ENCODE measurements at regions not wholly inside any gene's neighbourhood (a gene's known extent, or its start where the extent isn't known, plus 50 kb on each side); places are given as distances from the start of the nearest gene placed in this dataset.

GRCh38 chr1:60244906-60245305 is 171.3 kb upstream of the C1orf87 start:
- H3K9me3 Mint-ChIP-seq = no peaks in the 10 kb centered on the region
- peaks cover 2% of the 10 kb centered on the region for H3K27me3 Mint-ChIP-seq
- no peaks in the 10 kb centered on the region for H3K4me1 Mint-ChIP-seq
- DNase-seq = no peak
- H3K27ac Mint-ChIP-seq = no peak overlapping the region
- H3K36me3 Mint-ChIP-seq (ENCODE audit: low read depth) = no peaks in the 10 kb centered on the region
- H3K4me3 Mint-ChIP-seq = no peak overlapping the region
- ATAC-seq = no peak

GRCh38 chr1:60235275-60235674 is 161.7 kb upstream of the C1orf87 start:
- Mint-ChIP-seq H3K27ac (no peak overlapping the region), H3K36me3 (ENCODE audit: low read depth) (no peaks in the 10 kb centered on the region), H3K9me3 (no peaks in the 10 kb centered on the region), H3K4me1 (no peaks in the 10 kb centered on the region), H3K4me3 (no peak overlapping the region), H3K27me3 (peaks cover 5% of the 10 kb centered on the region)
- ATAC-seq (no peak), DNase-seq (no peak)

DNA sequence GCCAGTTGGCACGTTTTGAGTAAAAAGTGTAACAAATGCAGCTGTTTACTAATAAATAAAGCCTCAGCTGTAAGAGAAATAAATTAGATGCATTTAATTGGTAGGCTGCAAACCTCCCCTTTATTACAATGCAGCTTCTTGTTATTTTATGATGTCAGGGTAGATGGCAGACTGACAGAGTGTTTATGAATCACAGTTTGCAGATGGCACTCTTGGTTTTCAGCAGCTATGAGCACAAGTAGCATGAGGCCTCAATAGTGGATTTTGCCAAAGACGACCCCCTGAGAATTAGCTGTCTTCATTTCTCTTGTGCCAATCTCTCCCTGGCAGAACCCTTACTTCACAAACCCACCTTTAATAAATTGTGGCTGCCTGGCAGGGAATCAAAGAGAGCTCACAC is 161.2 kb upstream of the C1orf87 start:
- no peak for ATAC-seq
- no peak overlapping the region for H3K27ac Mint-ChIP-seq
- no peaks in the 10 kb centered on the region for H3K4me1 Mint-ChIP-seq
- H3K27me3 Mint-ChIP-seq = peaks cover 5% of the 10 kb centered on the region
- H3K9me3 Mint-ChIP-seq = no peaks in the 10 kb centered on the region
- no peak overlapping the region for H3K4me3 Mint-ChIP-seq
- DNase-seq = no peak
- H3K36me3 Mint-ChIP-seq (ENCODE audit: low read depth) = no peaks in the 10 kb centered on the region

DNA sequence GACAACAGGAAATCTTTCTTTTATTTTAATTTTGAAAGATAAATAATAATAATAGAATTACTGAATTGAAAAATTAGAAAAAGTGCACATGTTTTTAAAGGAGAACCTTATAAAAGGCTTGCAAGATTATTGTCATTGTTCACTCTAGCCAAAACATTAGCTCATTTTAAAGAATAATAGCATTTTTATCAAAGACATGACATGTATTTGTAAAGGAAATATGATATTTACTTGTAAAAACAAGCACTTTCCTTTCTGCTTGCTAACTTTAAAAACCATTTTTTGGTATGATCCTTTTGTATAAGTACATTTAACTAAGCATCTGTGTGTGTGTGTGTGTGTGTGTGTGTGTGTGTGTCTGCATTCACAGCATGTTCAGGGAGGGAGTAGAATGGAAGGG is 156.3 kb upstream of the C1orf87 start:
- Mint-ChIP-seq H3K27ac (no peak overlapping the region), H3K4me3 (no peak overlapping the region), H3K27me3 (peaks cover 12% of the 10 kb centered on the region), H3K36me3 (ENCODE audit: low read depth) (no peaks in the 10 kb centered on the region), H3K4me1 (peaks cover 10% of the 10 kb centered on the region), H3K9me3 (no peaks in the 10 kb centered on the region)
- DNase-seq (no peak), ATAC-seq (no peak)

DNA sequence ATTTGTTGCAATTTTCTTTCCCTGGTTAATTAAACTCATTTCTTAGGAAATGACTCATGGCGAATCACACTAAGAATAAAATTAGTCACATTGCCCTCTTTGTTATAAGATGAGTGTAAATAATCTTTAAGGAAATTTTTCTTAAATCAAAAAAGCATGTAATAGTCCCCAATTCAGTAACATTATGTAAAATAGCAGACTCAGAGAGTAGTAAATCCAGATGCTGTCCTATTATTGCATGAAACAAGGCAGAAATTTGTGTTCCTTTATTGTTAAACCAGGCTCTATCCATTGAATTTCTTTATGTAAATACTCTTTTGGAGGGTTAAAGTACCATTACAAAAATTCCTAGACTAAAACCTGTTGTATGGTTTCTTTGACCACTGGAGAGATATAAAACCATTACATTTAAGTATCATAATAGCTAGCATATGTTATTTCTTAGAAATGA is 154.5 kb upstream of the C1orf87 start:
- ATAC-seq = peak; percentile 40
- Mint-ChIP-seq H3K4me3 (no peak overlapping the region), H3K36me3 (ENCODE audit: low read depth) (no peaks in the 10 kb centered on the region), H3K27me3 (peaks cover 12% of the 10 kb centered on the region), H3K9me3 (no peaks in the 10 kb centered on the region), H3K4me1 (peaks cover 10% of the 10 kb centered on the region), H3K27ac (no peak overlapping the region)
- no peak for DNase-seq

GRCh38 chr1:60227601-60228000 is 154.0 kb upstream of the C1orf87 start:
- no peak for ATAC-seq

GRCh38 chr1:60225486-60225885 is 151.9 kb upstream of the C1orf87 start:
- no peak for ATAC-seq
- no peaks in the 10 kb centered on the region for H3K36me3 Mint-ChIP-seq (ENCODE audit: low read depth)
- peaks cover 10% of the 10 kb centered on the region for H3K4me1 Mint-ChIP-seq

More at GRCh38 chr1:60227601-60228000, 154.0 kb upstream of the C1orf87 start:
- no peak for DNase-seq
- H3K36me3 Mint-ChIP-seq (ENCODE audit: low read depth) = no peaks in the 10 kb centered on the region
- H3K4me1 Mint-ChIP-seq = peaks cover 10% of the 10 kb centered on the region
- no peaks in the 10 kb centered on the region for H3K9me3 Mint-ChIP-seq
- peaks cover 12% of the 10 kb centered on the region for H3K27me3 Mint-ChIP-seq
- no peak overlapping the region for H3K27ac Mint-ChIP-seq
- H3K4me3 Mint-ChIP-seq = no peak overlapping the region

GRCh38 chr1:60224523-60224922 is 151.0 kb upstream of the C1orf87 start:
- peaks cover 7% of the 10 kb centered on the region for H3K27me3 Mint-ChIP-seq
- H3K4me3 Mint-ChIP-seq = no peak overlapping the region
- no peaks in the 10 kb centered on the region for H3K9me3 Mint-ChIP-seq
- no peaks in the 10 kb centered on the region for H3K36me3 Mint-ChIP-seq (ENCODE audit: low read depth)
- ATAC-seq = no peak
- no peak for DNase-seq
- no peak overlapping the region for H3K27ac Mint-ChIP-seq
- peaks cover 10% of the 10 kb centered on the region for H3K4me1 Mint-ChIP-seq

More at GRCh38 chr1:60225486-60225885, 151.9 kb upstream of the C1orf87 start:
- no peak for DNase-seq
- Mint-ChIP-seq H3K27ac (no peak overlapping the region), H3K4me3 (no peak overlapping the region), H3K9me3 (no peaks in the 10 kb centered on the region), H3K27me3 (peaks cover 9% of the 10 kb centered on the region)

GRCh38 chr1:60223158-60223557 is 149.6 kb upstream of the C1orf87 start:
- no peak for ATAC-seq
- Mint-ChIP-seq H3K27ac (no peak overlapping the region), H3K4me3 (no peak overlapping the region), H3K9me3 (no peaks in the 10 kb centered on the region), H3K27me3 (peaks cover 7% of the 10 kb centered on the region), H3K4me1 (peaks cover 8% of the 10 kb centered on the region), H3K36me3 (ENCODE audit: low read depth) (no peaks in the 10 kb centered on the region)
- no peak for DNase-seq

DNA sequence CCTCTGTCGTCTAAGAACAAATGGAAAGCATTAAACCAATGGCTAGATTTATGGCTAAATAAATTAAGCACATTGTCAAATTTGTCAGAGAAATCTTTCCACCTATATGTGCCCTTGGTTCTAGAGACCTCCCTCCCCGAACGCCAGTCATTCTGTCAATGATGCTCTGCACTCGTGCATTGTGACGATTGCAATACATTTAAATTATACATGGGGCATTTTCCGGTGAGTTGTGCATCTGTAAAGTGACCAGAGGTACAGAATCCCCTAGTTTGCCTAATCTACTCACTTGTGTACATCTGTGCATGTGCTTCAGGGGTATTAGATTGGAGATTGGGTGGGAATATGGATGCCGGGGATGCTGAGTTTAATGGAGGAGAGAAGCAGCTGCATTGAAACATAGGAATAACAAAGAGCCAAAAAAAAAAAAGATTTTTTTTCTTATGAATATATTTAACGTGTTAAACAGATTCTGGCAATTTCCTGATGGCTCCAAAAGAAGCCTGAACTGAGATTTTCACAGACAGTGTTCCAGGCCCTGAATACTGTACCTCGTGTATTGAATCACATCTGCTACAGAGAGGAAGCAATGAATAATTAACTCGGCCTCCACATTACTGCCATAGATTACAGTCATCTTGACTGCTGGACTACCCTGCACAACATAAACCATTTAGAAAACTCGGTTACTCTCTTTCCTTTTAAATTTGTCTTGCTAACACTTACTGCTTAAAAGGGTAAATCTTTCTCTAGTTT is 149.0 kb upstream of the C1orf87 start:
- DNase-seq (no peak), ATAC-seq (no peak)
- no peak overlapping the region for H3K4me3 Mint-ChIP-seq
- H3K9me3 Mint-ChIP-seq = no peaks in the 10 kb centered on the region
- no peak overlapping the region for H3K27ac Mint-ChIP-seq
- H3K27me3 Mint-ChIP-seq = peaks cover 7% of the 10 kb centered on the region
- no peaks in the 10 kb centered on the region for H3K36me3 Mint-ChIP-seq (ENCODE audit: low read depth)
- peaks cover 2% of the 10 kb centered on the region for H3K4me1 Mint-ChIP-seq

DNA sequence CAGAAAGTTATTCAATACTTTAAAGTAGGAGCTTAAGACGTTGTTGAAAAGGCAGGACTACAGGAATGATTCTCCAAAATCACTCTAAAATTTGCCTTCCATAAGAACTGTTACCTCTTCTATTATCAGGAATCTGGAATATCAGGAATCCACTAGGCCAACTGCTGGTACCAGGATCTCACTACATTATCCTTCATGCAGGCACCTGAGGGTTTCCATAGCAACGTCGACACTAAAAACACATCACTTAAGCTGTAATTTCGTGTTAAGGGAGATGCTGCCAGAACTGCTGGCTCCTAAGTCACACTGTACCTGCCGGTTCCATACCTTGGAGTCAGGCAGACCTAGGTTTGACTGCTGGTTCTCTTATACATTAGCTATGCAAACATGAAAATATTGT is 139.7 kb upstream of the C1orf87 start:
- H3K27me3 Mint-ChIP-seq = no peaks in the 10 kb centered on the region
- H3K4me3 Mint-ChIP-seq = no peak overlapping the region
- H3K36me3 Mint-ChIP-seq (ENCODE audit: low read depth) = no peaks in the 10 kb centered on the region
- ATAC-seq (no peak), DNase-seq (no peak)
- no peak overlapping the region for H3K27ac Mint-ChIP-seq
- H3K9me3 Mint-ChIP-seq = peaks cover 4% of the 10 kb centered on the region
- H3K4me1 Mint-ChIP-seq = no peaks in the 10 kb centered on the region

DNA sequence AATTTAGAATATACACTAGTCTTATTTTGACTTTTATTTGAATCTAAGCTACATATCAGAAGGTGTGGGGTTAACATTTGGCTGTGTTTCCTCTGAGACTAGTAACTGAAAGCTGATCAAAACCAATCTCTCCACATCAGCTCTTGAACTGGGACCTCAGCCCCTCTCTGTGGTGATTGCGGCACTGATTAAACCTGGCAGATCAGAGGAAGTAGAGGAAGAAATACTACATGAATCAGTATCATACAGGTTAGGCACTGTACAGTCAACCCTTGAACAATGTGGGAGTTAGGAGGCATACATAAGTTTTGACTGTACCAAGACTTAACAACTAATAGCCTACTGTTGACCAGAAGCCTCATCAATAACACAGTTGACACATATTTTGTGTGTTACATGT is 122.5 kb upstream of the C1orf87 start:
- H3K4me1 Mint-ChIP-seq = no peaks in the 10 kb centered on the region
- no peaks in the 10 kb centered on the region for H3K36me3 Mint-ChIP-seq (ENCODE audit: low read depth)
- H3K4me3 Mint-ChIP-seq = no peak overlapping the region
- ATAC-seq (no peak), DNase-seq (no peak)
- no peak overlapping the region for H3K27ac Mint-ChIP-seq
- no peaks in the 10 kb centered on the region for H3K27me3 Mint-ChIP-seq
- H3K9me3 Mint-ChIP-seq = peaks cover 4% of the 10 kb centered on the region

- Mint-ChIP-seq H3K4me3 (no peak overlapping the region), H3K9me3 (peaks cover 33% of the 10 kb centered on the region), H3K4me1 (no peaks in the 10 kb centered on the region), H3K27me3 (no peaks in the 10 kb centered on the region), H3K27ac (no peak overlapping the region), H3K36me3 (ENCODE audit: low read depth) (peaks cover 3% of the 10 kb centered on the region)
- ATAC-seq = no peak
- DNase-seq = no peak
Observed at GRCh38 chr1:60185684-60186083, 112.1 kb upstream of the C1orf87 start.

DNA sequence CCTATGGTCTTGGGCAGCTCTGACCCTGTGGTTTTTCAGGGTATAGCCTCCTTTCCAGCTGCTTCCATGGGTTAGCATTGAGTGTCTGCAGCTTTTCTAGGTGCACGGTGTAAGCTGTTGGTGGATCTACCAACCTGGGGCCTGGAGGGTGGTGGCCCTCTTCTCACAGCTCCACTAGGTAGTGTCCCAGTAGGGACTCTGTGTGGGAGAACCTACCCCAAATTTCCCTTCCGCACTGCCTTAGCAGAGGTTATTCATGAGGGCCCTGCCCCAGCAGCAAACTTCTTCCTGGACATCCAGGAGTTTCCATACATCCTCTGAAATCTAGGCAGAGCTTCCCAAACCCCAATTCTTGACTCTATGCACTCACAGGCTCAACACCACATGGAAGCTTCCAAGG is 111.0 kb upstream of the C1orf87 start:
- H3K4me3 Mint-ChIP-seq = no peak overlapping the region
- no peaks in the 10 kb centered on the region for H3K4me1 Mint-ChIP-seq
- H3K36me3 Mint-ChIP-seq (ENCODE audit: low read depth) = peaks cover 3% of the 10 kb centered on the region
- no peak overlapping the region for H3K27ac Mint-ChIP-seq
- H3K27me3 Mint-ChIP-seq = no peaks in the 10 kb centered on the region
- ATAC-seq = no peak
- H3K9me3 Mint-ChIP-seq = peaks cover 33% of the 10 kb centered on the region
- DNase-seq = no peak

DNA sequence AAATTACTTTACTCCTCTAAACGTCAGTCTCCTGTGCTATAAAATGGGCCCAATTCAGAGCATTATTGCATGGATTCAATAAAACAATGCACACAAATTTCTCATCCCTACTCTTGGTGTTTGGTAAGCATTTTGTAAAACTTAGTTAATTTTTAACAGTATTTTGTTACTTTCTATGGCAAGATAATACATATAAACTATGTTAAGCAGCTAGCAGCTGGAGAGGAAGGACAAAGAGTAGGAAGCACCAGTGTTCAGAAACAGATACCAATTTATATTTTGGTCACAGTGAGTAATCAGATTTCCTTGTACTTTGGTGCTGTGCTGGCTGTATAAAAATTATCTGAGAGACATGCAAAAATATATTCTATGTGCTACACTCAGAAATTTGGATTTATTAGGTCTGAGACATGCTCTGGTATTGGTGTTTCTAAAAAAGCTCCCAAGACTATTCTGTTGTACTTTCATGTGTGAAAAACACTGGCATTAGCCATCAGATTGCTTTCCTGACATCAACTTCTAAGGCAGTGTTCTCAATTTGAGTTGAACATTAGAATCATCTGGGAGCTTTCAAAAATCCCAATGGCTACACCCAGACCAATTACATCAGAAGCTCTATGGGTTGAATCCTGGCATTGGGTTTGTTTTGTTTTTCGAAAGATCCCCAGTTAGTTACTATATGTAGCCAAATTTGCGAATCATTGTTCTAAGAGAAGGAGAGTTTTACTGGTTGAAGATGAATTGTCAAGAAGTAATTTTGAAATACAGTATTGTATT is 100.3 kb upstream of the C1orf87 start:
- Mint-ChIP-seq H3K9me3 (no peaks in the 10 kb centered on the region), H3K4me3 (no peak overlapping the region), H3K36me3 (ENCODE audit: low read depth) (no peaks in the 10 kb centered on the region), H3K4me1 (no peaks in the 10 kb centered on the region), H3K27ac (no peak overlapping the region), H3K27me3 (peaks cover 3% of the 10 kb centered on the region)
- no peak for ATAC-seq
- DNase-seq = no peak

Measured in activated naive CD8-positive, alpha-beta T cell treated with anti-CD3 and anti-CD28 coated beads, Interleukin-2, amount 50 U/mL, for 24 hours (primary cell).